ENCODE measurements at regions not wholly inside any gene's neighbourhood (a gene's known extent, or its start where the extent isn't known, plus 50 kb on each side); places are given as distances from the start of the nearest gene placed in this dataset.

- TF ChIP-seq CTCF (IDR thresholded peaks at IDR 0.05; ENCODE audit: low read length): no peak
- TF ChIP-seq EZH2 (IDR thresholded peaks at IDR 0.05; ENCODE audit: borderline replicate concordance, low read length): no peak
Measured at GRCh38 chrX:39501822-39502221, 595.9 kb downstream of the BCOR start.
